Fibroblast of skin of left quadriceps (primary cell): ENCODE measurements at regions not wholly inside any gene's neighbourhood (a gene's known extent, or its start where the extent isn't known, plus 50 kb on each side); places are given as distances from the start of the nearest gene placed in this dataset.

ENCODE experiments used
- DNase-seq, 2 experiments: peaks; one replicate each; pipeline ENCODE4 v3.0.0-alpha.2; 2013; ENCODE audit warnings: low read depth in 2 of 2

GRCh38 chr4:151988591-151988990 lies 227.8 kb upstream of the GATB start:
- no peak for DNase-seq

- DNase-seq: no peak
Measured at GRCh38 chr4:151987606-151988005, 226.8 kb upstream of the GATB start.

DNA sequence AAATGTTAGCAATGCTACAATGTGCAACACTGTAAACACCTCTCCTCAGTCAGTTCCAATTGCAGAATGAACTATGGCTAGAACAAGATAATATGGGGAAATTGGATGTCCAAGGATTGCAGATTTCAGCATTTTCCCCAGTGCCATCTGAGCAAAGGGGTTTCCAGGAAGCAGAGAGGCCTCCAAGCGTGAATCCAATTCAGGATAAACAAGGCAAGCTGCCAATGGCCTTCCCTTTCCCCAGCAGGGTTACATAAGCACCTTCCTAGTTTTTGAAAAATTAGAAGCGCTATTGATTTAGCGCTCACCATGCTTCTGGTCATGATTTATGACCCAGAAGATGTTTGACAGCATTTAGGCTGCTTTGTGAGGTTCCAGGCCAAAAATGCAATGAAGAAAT lies 223.0 kb upstream of the GATB start:
- no peak for DNase-seq

DNA sequence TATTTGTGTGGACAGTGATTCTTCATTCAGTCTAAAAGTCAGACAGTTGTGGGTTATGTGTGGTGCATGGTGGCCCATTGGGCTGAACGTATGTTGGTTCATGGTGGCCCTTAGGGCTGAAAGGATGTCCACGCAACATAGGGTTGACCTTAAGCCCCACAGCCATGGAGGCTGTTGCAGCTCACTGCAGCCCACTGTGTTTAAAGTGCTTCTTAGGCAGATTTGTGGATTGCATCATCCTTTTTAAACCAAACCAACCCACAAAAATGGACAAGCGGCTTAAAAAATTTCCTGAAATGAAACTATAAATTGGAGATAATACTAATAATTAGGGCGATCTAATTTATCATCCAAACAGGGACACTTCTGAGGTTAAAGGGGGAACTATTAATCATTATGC lies 219.0 kb upstream of the GATB start:
- DNase-seq: no peak

DNA sequence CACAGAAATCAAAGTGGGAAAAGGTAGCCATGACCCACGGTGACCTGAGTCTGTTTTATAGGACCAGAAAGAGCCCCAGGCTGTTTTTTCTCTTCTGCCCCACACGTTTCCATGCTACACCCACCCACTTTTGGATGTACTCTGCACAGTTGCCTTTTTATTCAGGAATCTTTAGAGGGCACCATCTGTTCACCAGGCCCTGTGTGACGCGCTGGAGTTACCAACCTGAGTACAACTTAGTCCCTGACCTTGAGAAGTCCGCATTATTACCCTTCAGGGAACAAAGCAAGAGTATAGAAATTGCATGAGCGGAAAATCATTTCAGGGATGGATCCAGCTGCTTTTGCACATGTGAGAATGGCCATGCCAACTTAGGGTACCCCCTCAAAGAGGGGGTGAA lies 207.8 kb upstream of the GATB start:
- no peak for DNase-seq

GRCh38 chr4:151967074-151967473 lies 206.3 kb upstream of the GATB start:
- DNase-seq: no peak

GRCh38 chr4:151962138-151962823 lies 201.5 kb upstream of the GATB start:
- DNase-seq: no peak

DNA sequence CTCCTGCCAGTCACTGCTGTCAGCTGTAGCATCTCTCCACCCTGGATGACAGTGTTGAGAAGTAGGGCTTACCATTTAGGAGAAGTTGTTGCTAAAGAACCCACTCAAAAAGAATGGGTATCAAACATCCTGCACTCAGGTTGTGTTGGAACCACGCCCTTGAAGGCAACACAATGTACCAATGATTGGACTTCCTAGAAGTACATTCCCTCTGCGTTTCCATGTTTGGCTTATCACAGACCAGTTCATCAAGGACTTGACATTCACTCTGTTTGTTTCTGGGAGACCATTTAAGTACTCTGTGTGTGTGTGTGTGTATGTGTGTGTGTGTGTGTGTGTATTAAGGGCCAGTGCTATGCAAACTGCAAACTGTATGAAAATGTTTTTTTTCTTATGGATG lies 200.6 kb upstream of the GATB start:
- DNase-seq: no peak

DNA sequence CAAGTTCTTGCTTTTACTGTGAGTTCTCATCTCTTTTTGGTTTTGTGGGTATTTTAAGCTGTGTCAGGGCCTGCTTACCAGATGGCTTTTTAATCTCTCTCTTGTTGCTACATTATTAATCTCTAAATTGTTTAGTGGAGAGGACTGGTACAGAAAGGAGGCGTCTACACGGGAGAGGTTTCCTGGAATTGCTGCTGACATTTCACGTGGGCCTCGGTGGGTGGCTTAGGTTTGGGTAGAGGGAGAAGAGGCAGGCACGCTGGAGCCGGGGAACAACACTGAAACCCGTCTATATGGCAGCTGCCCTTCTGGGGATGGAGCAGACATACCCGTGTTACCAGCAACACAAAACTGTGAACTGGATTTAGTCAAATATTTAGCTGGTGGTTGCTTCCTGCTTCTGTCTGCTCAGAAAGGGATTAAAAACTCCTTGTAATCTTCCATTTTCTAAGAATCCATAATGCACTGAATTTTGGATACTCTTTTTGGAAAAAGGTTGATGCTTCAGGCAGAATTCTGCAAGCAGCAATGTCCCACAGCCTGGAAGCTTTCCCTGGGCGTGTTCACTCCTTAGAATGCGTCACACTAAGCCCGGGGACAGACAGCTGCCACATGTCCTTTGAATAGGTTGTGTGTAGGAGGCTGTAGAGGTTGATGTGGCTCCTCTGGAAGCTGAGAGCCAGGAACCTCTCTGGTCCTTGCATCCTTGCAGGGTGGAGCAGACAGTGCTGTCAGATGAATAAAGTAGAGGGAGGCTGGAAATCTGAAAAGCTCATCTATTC lies 199.8 kb upstream of the GATB start:
- no peak for DNase-seq

DNA sequence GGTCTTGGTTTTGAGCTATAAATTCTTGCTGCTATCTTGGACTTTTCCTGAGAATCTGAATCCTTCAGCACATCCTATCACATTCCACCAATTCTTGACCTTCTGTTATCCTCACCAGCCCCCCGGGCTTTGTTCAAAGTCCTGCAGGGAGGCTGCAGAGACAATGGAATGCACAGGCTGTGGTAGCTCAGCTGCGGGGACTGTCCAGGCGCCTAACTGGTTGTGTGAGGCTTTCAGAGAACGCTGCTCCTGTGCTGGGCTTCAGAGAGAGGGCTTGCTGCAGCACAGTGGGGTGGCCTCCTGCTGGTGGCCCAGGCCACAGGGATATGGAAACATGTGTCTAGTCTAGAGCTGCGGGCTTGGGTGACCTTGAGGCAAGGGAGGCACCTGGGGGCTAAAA lies 196.3 kb upstream of the GATB start:
- DNase-seq: no peak

DNA sequence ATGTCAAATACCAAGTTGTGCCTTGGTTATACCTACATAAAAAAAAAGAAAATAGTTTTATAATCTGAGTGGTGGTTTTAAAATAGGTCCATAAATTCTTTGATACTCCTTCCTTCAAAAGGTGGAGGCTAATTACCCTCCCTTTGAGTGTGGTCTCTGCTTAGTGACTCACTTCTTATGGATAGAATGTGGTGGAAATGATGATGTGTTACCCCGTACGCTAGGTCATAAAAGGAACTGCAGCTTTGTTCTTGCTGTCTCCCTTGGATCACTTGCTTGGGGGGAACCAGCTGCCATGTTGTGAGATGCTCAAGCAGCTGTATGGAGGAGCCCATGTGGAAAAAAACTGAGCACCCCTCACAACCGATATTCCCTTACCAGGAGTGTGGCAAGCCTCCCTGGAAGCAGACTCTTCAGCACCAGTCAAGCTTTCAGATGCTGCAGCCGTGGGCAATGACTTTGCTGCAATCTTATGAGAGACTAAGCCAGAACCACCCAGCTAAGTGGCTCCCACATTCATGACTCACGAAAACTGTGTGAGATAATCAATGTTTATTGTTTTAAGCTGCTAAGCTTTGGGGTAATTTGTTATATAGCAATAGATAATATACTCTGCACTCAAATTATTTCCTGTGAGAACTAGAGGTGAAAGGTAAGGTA lies 195.0 kb upstream of the GATB start:
- DNase-seq: no peak

DNA sequence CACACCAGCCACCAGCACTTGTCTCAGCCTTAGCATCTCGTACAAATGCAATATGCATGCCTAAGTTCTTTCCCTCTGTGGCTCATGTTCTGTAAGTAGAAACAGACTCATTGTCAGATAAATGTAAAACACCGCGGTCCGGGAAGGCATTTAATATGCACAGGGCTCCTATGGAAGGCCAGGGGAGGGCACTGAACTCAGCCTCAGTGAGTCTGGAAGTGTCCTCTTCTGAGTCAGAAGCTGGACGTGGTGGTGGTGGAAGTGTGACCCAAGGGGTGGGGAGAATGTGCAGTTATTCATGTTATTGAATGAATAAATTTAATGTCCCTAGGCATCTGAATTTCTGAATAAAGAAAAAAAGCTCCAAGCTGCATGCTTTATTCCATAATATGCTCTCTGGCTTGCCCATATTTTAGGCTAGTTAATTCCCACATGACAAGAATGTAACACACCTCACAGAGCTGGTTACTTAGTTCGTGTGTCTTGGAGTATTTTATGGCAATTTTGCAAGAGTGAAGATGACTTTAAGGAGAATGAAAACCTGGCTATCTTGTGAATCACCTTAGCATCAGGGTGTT lies 193.1 kb upstream of the GATB start:
- no peak for DNase-seq

- DNase-seq: no peak
Measured at GRCh38 chr4:151953312-151953711, 192.5 kb upstream of the GATB start.

GRCh38 chr4:151952711-151953254 lies 192.0 kb upstream of the GATB start:
- DNase-seq: no peak

- DNase-seq: no peak
Measured at GRCh38 chr4:151952137-151952536, 191.3 kb upstream of the GATB start.

- DNase-seq: no peak
Measured at GRCh38 chr4:151951671-151952050, 190.9 kb upstream of the GATB start.

DNA sequence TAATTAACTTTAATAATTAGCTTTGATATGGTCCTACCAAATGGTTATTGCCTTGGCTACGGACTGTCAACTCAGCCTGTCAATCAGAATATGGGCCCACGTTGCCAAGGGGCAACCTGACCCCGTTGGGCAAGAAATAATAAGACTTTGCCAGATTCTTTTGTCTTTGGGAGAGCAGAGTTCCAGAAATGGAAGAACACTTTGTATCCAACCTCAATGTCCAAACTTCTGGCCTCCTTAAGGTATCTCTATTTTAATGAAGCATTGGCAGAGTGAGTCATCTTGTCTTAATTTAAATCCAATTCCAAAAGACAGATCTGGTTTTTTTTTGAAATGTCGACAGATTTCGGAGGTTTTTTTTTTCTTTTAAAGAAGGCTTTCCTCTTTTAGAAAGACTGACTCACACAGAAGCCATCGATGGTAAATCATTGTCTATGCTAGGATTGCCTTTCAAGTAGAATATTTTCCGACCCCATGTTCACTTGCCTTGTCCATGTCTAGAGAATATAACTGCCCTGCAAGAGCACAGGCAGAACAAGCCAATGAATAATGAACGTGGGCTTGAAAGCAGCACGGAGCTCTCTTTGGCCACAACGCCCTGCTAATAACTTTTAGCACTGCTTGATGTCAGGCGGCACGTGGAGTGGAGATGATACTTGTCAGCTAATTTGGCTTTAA lies 190.3 kb upstream of the GATB start:
- DNase-seq: no peak

DNA sequence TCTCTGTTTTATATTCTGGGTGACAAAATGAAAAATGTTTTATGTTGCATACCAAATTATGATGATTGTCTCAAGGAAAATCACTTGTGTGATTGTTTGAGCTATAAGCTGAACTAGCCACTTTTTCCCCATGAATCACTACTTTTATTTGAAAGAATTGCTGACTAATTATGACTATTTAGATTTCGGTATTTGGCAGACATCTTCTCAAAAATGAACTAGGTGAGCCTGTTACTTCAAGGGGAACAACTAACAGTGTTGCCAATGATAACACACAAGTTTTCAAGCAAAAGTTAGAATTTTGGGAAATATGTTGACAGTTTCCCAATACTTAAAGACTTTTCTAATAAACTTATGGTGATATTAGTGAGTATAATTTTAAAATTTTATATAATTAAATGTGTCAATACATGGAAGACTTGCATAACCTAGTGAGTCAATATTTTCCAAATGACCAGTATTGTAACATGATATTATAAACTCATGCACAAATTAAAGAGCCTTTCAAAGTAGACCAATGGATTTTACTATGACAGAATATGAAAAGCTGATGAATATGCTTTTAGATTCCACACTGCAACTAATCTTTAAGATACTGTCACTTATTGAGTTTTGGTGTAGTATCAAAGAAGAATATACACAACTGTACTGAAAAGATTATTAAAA lies 187.7 kb upstream of the GATB start:
- DNase-seq: no peak

GRCh38 chr4:151946718-151947117 lies 185.9 kb upstream of the GATB start:
- no peak for DNase-seq

DNA sequence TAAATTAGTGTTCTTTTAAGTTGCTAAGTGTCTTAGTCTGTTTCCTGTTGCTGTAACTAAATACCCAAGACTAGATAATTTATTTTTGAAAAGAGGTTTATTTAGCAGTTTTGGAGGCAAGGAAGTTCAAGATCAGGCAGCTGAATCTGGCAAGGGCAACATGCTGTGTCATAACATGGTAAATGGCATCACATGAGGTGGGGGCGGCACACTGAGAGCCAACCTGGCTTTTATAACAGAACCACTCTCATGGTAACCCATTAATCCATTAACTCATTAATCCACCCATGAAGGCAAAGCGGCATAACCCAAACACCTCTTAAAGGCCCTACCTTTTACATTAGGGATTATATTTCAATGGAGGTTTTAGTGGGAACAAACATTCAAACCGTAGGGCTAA lies 182.2 kb upstream of the GATB start:
- DNase-seq: no peak

DNA sequence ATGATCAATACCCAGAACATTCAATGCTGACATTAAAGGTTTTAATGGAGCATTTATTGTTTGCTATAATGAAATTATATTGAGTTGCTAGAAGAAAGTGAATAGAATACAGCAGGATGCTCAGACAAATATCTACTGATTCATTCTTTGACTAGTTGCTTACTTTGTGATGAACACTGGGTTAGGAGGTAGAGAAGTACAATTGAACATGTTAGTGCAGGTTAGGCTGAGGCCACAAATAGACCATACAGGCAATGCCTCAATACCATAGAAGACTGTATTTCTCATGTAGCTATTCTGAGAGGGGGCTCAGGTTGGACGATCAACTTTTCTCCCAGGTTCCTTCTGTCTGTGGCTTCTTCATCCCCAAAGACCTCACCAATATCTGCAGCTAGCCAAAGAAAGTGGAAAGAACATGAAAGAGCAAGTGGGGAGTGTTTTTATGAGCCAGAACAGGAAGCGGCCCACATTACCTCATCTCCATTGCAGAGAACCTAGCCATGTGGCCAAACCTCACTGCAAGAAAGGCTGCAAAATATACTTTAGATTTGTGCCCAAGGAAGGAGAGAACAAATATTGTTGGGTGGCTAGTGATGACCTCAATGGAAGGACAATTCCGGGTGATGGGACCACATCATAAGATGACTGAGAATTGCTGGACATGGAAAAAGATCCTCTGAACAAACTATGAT lies 180.3 kb upstream of the GATB start:
- DNase-seq: no peak
